ENCODE measurements at regions not wholly inside any gene's neighbourhood (a gene's known extent, or its start where the extent isn't known, plus 50 kb on each side); places are given as distances from the start of the nearest gene placed in this dataset.
A peak's percentile ranks its signal among the peaks of the same experiment; 100 is the strongest.
"Not testable (repeated sequence)": the region's sequence is repeated elsewhere in the genome, so short reads cannot be mapped to it uniquely, and the experiment has no call there.

GRCh38 chr15:21267671-21268395, 172.5 kb downstream of the POTEB3 start:
- intact Hi-C loops (cut with DNase I; ENCODE audit: low total_unique reads): no loop called here
- H3K4me3 ChIP-seq: no peak overlapping the region

GRCh38 chr15:21267226-21267625, 173.1 kb downstream of the POTEB3 start:
- Histone ChIP-seq H3K4me1 (no peaks in the 10 kb centered on the region), H3K27me3 (peaks cover 0 to 5% of the 10 kb centered on the region in 2 donors), H3K4me3 (no peak overlapping the region), H3K27ac (no peak overlapping the region), H3K36me3 (no peaks in the 10 kb centered on the region), H3K9me3 (no peaks in the 10 kb centered on the region)
- no peak for TF ChIP-seq POLR2A (IDR thresholded peaks at IDR 0.05)
- TF ChIP-seq CTCF (IDR thresholded peaks at IDR 0.05): no peak
- intact Hi-C loops (cut with DNase I; ENCODE audit: low total_unique reads): no loop called here
- no peak for DNase-seq

More at GRCh38 chr15:21267671-21268395, 172.5 kb downstream of the POTEB3 start:
- no peak for DNase-seq
- no peak for TF ChIP-seq POLR2A (IDR thresholded peaks at IDR 0.05)
- TF ChIP-seq CTCF (IDR thresholded peaks at IDR 0.05): no peak
- no peaks in the 10 kb centered on the region for H3K4me1 ChIP-seq
- peaks cover 0 to 5% of the 10 kb centered on the region in 2 donors for H3K27me3 ChIP-seq
- no peaks in the 10 kb centered on the region for H3K36me3 ChIP-seq
- no peaks in the 10 kb centered on the region for H3K9me3 ChIP-seq
- H3K27ac ChIP-seq: no peak overlapping the region

GRCh38 chr15:21265628-21266027, 174.7 kb downstream of the POTEB3 start:
- H3K36me3 ChIP-seq; H3K4me1 ChIP-seq; H3K4me3 ChIP-seq; DNase-seq; H3K27ac ChIP-seq; H3K27me3 ChIP-seq; intact Hi-C loops (cut with DNase I; ENCODE audit: low total_unique reads); H3K9me3 ChIP-seq: not testable (repeated sequence)

- H3K9me3 ChIP-seq: no peaks in the 10 kb centered on the region
- no peaks in the 10 kb centered on the region for H3K36me3 ChIP-seq
- no peak overlapping the region for H3K4me3 ChIP-seq
- H3K27ac ChIP-seq: no peak overlapping the region
- peaks cover 0 to 5% of the 10 kb centered on the region in 2 donors for H3K27me3 ChIP-seq
- no peaks in the 10 kb centered on the region for H3K4me1 ChIP-seq
- TF ChIP-seq CTCF (IDR thresholded peaks at IDR 0.05): no peak
- no peak for TF ChIP-seq POLR2A (IDR thresholded peaks at IDR 0.05)
- intact Hi-C loops (cut with DNase I; ENCODE audit: low total_unique reads): no loop called here
- no peak for DNase-seq
These were observed 177.4 kb downstream of the POTEB3 start for GRCh38 chr15:21262851-21263425.

- H3K4me1 ChIP-seq: no peaks in the 10 kb centered on the region
- H3K36me3 ChIP-seq: no peaks in the 10 kb centered on the region
- no peaks in the 10 kb centered on the region for H3K9me3 ChIP-seq
- DNase-seq: peak in 1 of 2 donors; percentile 19
- peaks cover 0 to 5% of the 10 kb centered on the region in 2 donors for H3K27me3 ChIP-seq
- H3K27ac ChIP-seq: no peak overlapping the region
- intact Hi-C loops (cut with DNase I; ENCODE audit: low total_unique reads): no loop called here
- no peak overlapping the region for H3K4me3 ChIP-seq
- no peak for TF ChIP-seq CTCF (IDR thresholded peaks at IDR 0.05)
- TF ChIP-seq POLR2A (IDR thresholded peaks at IDR 0.05): no peak
These were observed 178.1 kb downstream of the POTEB3 start for GRCh38 chr15:21261965-21262850.

All from uterus (tissue), 3 donors.